ENCODE measurements at regions not wholly inside any gene's neighbourhood (a gene's known extent, or its start where the extent isn't known, plus 50 kb on each side); places are given as distances from the start of the nearest gene placed in this dataset.

DNA sequence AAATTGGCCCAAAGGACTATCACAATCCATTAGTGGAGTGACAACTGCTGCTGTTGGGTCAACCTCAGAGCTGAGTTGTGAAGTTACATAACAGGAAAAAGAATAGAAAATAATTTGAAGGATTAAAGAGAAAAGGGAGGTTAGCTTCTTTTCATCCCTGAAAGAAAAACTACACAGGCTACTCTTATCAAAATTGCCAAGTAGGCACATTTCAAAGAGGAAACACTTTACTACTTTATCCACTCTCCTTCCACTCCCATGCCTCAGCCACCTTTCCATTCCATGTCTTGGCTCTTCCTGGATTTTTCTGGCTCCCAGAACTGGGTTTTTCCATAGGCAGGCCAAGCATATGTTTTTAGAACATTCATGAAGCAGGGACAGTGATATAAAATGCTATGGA, 384.0 kb upstream of the RORA start:
- TF ChIP-seq, protein P1, sequence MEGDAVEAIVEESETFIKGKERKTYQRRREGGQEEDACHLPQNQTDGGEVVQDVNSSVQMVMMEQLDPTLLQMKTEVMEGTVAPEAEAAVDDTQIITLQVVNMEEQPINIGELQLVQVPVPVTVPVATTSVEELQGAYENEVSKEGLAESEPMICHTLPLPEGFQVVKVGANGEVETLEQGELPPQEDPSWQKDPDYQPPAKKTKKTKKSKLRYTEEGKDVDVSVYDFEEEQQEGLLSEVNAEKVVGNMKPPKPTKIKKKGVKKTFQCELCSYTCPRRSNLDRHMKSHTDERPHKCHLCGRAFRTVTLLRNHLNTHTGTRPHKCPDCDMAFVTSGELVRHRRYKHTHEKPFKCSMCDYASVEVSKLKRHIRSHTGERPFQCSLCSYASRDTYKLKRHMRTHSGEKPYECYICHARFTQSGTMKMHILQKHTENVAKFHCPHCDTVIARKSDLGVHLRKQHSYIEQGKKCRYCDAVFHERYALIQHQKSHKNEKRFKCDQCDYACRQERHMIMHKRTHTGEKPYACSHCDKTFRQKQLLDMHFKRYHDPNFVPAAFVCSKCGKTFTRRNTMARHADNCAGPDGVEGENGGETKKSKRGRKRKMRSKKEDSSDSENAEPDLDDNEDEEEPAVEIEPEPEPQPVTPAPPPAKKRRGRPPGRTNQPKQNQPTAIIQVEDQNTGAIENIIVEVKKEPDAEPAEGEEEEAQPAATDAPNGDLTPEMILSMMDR (IDR thresholded peaks at IDR 0.05) = no peak
- no peak for TF ChIP-seq POLR2A (IDR thresholded peaks at IDR 0.05)
